Right cardiac atrium (tissue), 5 donors: ENCODE measurements at regions not wholly inside any gene's neighbourhood (a gene's known extent, or its start where the extent isn't known, plus 50 kb on each side); places are given as distances from the start of the nearest gene placed in this dataset.

Experiments
- ATAC-seq, 2 donors: fragments of 200-7000 bp; cut with Tn5 transposase; one replicate each; pipeline versions ENCODE4 v1.8.0 to v1.9.1; 2020; ENCODE audit warnings: moderate library complexity in 2 of 2, mild to moderate bottlenecking in 1 of 2
- DNase-seq, 3 donors: peaks; one replicate each; pipeline ENCODE4 v3.0.0-alpha.2; 2020
- H3K27ac ChIP-seq: one replicate; pipeline ENCODE4 v1.5.1; 2013; ENCODE audit warnings: mild to moderate bottlenecking, low read length, control low read depth, moderate library complexity
- H3K27me3 ChIP-seq: one replicate; pipeline ENCODE4 v1.6.1; 2013; ENCODE audit not compliant: control insufficient read depth, insufficient read depth
- H3K4me1 ChIP-seq: one replicate; pipeline ENCODE4 v1.6.1; 2013; ENCODE audit warnings: low read length; ENCODE audit not compliant: control insufficient read depth, insufficient read depth
- H3K4me3 ChIP-seq: one replicate; pipeline ENCODE4 v1.5.1; 2013; ENCODE audit warnings: low read length, control low read depth
- H3K9me3 ChIP-seq: one replicate; pipeline ENCODE4 v1.6.1; 2013; ENCODE audit warnings: low read length; ENCODE audit not compliant: control insufficient read depth
- WGBS: extraction: QIAGEN DNeasy Blood & Tissue Kit; methylation state at CpG from one replicate; pipeline ENCODE4 v1.1.7; 2013; 5-methylcytosine and 5-hydroxymethylcytosine counted together
- intact Hi-C, 4 donors: fragments of 100-400 bp; cut with DNase I; formaldehyde crosslinking; loops; one replicate each; pipeline versions ENCODE4 v1.11.0 to v1.14.0; 2022 to 2023
- donor health status: healthy with polysubstance abuse.
- donor health status: DM: no; HTN: yes; CAD: no.
- donor health status: DM: no; HTN: no; CAD: no.
- donor health status: DM: no; HTN: yes; CAD: no; lungs with severe emphysema.
- donor health status: DM: yes; HTN: yes; CAD: no.

DNA sequence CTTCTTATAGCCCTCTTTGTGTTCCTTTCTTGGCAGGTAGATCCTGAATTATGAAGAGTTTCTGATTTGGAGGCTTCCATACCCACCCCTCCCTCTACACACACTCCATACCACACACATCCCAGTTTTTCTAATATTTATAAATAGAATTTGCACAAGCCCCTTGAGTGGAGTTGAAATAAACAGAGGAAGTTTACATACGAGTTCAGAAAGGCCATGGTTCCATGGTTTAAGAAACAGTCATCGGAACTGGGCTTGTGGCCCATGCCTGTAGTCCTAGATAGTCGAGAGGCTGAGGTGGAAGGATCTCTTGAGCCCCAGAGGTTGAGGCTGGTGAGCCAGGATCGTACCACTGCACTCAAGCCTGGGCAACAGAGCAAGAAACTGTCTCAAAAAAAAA is 62.7 kb upstream of the TANC1 start:
- no peak for DNase-seq
- intact Hi-C loops: no loop called here
- H3K4me3 ChIP-seq: no peak overlapping the region
- H3K27ac ChIP-seq: no peak overlapping the region
- H3K27me3 ChIP-seq: no peaks in the 10 kb centered on the region
- WGBS: 58% methylated on average over 4 of the region's 4 CpGs
- H3K9me3 ChIP-seq: no peaks in the 10 kb centered on the region
- ATAC-seq: no peak
- H3K4me1 ChIP-seq: peaks cover 2% of the 10 kb centered on the region

DNA sequence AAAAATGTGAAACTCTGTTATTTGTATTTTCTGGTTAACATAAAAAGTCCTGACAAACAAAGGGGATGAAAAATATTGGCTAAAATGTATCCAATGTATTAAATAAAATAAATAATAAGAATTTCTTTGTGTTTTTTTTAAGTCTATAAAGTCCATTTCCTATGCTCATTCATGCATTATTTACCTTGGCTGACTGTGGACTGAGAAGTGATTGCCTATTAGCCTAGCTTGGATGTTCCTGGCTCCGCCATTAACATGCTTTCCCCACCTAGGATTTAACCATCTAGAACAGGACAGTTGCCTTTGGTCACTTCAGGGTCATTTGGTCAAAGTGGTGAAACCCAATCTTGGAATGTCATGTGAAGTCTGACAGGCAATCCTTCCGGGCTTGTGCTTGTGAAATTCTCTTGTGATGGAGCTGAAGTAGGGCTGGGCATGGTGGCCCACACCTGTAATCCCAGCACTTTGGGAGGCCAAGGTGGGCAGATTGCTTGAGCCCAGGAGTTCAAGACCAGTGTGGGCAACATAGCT is 60.4 kb upstream of the TANC1 start:
- intact Hi-C loops: no loop called here
- ATAC-seq (no peak), DNase-seq (no peak)
- no peaks in the 10 kb centered on the region for H3K9me3 ChIP-seq
- WGBS: 91% methylated on average over 2 of the region's 2 CpGs
- H3K27me3 ChIP-seq: no peaks in the 10 kb centered on the region
- H3K4me1 ChIP-seq: peaks cover 2% of the 10 kb centered on the region
- H3K4me3 ChIP-seq: no peak overlapping the region
- H3K27ac ChIP-seq: no peak overlapping the region

DNA sequence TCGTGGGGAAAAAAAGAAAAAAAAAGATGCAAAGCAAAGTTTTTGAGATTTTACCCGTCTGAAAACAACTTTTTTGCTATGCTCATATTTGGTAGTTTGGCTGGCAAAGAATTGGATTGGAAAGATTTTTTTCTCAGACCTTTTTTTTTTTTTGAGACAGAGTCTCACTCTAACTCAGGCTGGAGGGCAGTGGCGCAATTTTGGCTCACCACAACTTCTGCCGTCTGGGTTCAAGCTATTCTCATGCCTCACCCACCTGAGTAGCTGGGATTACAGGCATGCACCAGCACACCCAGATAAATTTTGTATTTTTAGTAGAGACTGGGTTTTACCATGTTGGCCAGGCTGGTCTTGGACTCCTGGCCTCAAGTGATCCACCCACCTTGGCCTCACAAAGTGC is 56.3 kb upstream of the TANC1 start:
- no peak overlapping the region for H3K4me3 ChIP-seq
- no peaks in the 10 kb centered on the region for H3K4me1 ChIP-seq
- intact Hi-C loops: no loop called here
- no peaks in the 10 kb centered on the region for H3K27me3 ChIP-seq
- 56% methylated on average over 4 of the region's 4 CpGs for WGBS
- no peak overlapping the region for H3K27ac ChIP-seq
- H3K9me3 ChIP-seq: no peaks in the 10 kb centered on the region
- ATAC-seq (no peak), DNase-seq (no peak)

DNA sequence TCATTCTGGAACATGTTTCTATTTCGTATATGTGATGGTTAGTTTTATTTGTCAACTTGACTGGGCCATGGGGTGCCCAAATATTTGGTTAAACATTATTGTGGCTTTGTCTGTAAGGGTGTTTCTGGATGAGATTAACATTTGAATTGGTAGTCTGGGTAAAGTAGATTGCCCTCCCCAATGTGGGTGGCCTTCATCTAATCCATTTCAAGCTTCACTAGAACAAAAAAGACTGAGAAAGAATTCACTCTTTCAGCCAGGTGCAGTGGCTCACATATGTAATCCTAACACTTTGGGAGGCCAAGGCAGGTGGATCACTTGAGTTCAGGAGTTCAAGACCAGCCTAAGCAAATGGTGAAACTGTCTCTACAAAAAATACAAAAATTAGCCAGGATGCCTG is 55.7 kb upstream of the TANC1 start:
- 90% methylated on average over 1 of the region's 1 CpG for WGBS
- intact Hi-C loops: no loop called here
- H3K9me3 ChIP-seq: no peaks in the 10 kb centered on the region

DNA sequence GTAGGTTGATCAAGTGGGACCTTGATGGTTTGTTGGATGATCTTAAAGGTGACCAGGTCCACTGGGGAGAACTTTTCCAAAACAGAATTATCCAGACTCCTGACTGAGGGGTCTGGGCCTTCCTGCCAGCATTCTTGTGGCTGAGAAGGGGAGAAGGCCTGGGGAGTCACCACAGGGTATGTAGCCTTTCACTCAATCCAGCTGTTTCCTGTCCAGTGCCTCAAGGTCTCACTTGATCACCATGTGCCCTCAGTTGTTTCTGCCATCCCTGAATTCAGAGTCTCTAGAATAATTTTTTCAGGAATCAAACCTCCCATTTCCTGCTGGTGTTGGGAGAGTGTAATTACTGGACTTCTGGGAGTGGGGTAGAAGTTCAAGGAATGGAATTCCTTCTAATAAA is 54.4 kb upstream of the TANC1 start:
- Histone ChIP-seq H3K9me3 (no peaks in the 10 kb centered on the region), H3K27ac (no peak overlapping the region), H3K4me1 (no peaks in the 10 kb centered on the region), H3K27me3 (no peaks in the 10 kb centered on the region), H3K4me3 (no peak overlapping the region)
- DNase-seq (no peak), ATAC-seq (no peak)
- intact Hi-C loops: no loop called here

More for the DNA sequence above, 55.7 kb upstream of the TANC1 start:
- H3K4me3 ChIP-seq: no peak overlapping the region
- DNase-seq: no peak
- ATAC-seq: no peak
- H3K27me3 ChIP-seq: no peaks in the 10 kb centered on the region
- H3K27ac ChIP-seq: no peak overlapping the region
- no peaks in the 10 kb centered on the region for H3K4me1 ChIP-seq

DNA sequence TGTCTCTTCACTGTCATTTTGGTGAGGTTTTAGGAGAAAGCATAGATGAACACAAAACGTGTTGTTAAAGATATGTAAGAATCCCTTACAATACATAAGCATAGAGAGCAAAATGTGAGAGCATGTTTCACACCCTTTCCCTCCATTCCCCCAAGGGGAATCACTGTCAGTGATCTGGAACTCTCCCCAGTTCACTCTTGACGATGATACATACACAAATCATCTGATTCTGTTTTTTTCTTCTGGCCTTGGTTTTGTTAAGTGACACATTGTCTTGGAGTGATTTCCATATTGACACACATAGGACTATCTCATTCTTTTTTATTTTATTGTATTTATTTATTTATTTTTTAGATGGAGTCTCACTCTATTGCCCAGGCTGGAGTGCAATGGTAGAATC is 53.7 kb upstream of the TANC1 start:
- intact Hi-C loops: no loop called here

DNA sequence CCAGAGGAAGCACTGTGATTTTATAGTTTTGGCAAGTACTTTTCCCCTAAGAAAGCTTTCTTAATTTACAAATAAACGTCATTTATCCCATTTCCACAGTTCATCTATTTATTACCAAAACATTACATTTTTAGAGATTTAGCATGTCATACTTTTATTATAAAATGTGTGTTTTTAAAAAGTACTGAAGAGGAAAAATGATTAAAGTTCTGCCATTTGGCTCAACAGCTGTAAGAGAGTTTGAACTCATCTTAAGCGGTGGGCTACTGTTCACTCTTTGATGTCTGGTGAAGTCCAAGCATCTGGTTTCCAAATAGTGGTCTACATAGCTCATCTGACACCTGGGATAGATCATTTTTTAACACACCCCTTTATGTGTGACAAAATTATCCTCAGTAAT is 51.3 kb upstream of the TANC1 start:
- WGBS: 56% methylated on average over 2 of the region's 2 CpGs
- no peak for DNase-seq
- no peak for ATAC-seq

More for the DNA sequence above, 53.7 kb upstream of the TANC1 start:
- H3K9me3 ChIP-seq: no peaks in the 10 kb centered on the region
- ATAC-seq (no peak), DNase-seq (no peak)
- 62% methylated on average over 2 of the region's 2 CpGs for WGBS
- no peak overlapping the region for H3K27ac ChIP-seq
- no peak overlapping the region for H3K4me3 ChIP-seq
- H3K27me3 ChIP-seq: no peaks in the 10 kb centered on the region
- no peaks in the 10 kb centered on the region for H3K4me1 ChIP-seq

DNA sequence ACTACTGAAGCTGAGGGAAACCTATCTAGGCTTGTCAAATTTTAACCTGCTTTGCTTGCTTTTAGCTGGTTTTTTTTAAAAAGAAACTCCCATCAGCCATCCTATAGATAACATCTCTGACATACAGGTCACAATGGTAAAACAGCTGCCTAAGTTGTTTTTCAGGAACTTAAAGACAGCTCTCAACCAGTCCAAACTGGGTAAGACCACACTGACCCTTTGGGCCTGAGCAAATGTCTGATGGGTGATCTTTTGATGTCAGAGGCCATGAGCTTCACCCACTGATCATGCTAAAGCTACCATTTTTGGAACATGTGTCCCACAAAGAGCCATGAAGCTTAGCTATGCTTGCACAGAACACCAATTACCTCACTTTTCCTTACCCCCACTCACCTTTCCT is 50.0 kb upstream of the TANC1 start:
- H3K4me3 ChIP-seq: no peak overlapping the region
- peaks cover 1% of the 10 kb centered on the region for H3K4me1 ChIP-seq
- no peaks in the 10 kb centered on the region for H3K27me3 ChIP-seq
- DNase-seq (no peak), ATAC-seq (no peak)
- intact Hi-C loops: no loop called here
- no peak overlapping the region for H3K27ac ChIP-seq
- no peaks in the 10 kb centered on the region for H3K9me3 ChIP-seq

More for the DNA sequence above, 51.3 kb upstream of the TANC1 start:
- H3K27me3 ChIP-seq: no peaks in the 10 kb centered on the region
- H3K4me1 ChIP-seq: no peaks in the 10 kb centered on the region
- intact Hi-C loops: no loop called here
- H3K9me3 ChIP-seq: no peaks in the 10 kb centered on the region
- H3K4me3 ChIP-seq: no peak overlapping the region
- no peak overlapping the region for H3K27ac ChIP-seq
